ENCODE measurements at regions not wholly inside any gene's neighbourhood (a gene's known extent, or its start where the extent isn't known, plus 50 kb on each side); places are given as distances from the start of the nearest gene placed in this dataset.

DNA sequence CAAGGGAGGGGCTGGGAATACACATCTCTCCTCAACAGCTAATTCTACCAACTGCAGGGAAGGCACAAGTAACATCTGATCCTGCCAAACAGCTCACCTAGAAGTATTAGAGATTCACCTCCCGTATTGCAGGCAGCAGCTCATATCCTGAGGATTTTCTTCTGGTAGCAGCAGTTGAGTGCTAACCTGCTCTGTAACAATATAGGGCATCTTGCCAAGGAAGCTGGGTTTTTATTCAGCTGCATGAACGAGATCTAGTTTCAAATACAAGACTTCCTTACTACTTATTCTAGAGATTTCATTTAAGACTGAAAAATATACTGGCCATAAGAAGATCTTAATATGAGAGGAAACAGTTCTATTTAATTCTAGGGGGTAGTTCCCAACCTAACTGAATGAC lies 261.4 kb upstream of the USP15 start:
- H3K27me3 ChIP-seq (ENCODE audit: insufficient read depth, poor library complexity, severe bottlenecking): no peaks in the 10 kb centered on the region
- TF ChIP-seq, protein P1, sequence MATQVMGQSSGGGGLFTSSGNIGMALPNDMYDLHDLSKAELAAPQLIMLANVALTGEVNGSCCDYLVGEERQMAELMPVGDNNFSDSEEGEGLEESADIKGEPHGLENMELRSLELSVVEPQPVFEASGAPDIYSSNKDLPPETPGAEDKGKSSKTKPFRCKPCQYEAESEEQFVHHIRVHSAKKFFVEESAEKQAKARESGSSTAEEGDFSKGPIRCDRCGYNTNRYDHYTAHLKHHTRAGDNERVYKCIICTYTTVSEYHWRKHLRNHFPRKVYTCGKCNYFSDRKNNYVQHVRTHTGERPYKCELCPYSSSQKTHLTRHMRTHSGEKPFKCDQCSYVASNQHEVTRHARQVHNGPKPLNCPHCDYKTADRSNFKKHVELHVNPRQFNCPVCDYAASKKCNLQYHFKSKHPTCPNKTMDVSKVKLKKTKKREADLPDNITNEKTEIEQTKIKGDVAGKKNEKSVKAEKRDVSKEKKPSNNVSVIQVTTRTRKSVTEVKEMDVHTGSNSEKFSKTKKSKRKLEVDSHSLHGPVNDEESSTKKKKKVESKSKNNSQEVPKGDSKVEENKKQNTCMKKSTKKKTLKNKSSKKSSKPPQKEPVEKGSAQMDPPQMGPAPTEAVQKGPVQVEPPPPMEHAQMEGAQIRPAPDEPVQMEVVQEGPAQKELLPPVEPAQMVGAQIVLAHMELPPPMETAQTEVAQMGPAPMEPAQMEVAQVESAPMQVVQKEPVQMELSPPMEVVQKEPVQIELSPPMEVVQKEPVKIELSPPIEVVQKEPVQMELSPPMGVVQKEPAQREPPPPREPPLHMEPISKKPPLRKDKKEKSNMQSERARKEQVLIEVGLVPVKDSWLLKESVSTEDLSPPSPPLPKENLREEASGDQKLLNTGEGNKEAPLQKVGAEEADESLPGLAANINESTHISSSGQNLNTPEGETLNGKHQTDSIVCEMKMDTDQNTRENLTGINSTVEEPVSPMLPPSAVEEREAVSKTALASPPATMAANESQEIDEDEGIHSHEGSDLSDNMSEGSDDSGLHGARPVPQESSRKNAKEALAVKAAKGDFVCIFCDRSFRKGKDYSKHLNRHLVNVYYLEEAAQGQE (IDR thresholded peaks at IDR 0.05; ENCODE audit: insufficient replicate concordance, low read depth): no peak
- TF ChIP-seq, protein P2, sequence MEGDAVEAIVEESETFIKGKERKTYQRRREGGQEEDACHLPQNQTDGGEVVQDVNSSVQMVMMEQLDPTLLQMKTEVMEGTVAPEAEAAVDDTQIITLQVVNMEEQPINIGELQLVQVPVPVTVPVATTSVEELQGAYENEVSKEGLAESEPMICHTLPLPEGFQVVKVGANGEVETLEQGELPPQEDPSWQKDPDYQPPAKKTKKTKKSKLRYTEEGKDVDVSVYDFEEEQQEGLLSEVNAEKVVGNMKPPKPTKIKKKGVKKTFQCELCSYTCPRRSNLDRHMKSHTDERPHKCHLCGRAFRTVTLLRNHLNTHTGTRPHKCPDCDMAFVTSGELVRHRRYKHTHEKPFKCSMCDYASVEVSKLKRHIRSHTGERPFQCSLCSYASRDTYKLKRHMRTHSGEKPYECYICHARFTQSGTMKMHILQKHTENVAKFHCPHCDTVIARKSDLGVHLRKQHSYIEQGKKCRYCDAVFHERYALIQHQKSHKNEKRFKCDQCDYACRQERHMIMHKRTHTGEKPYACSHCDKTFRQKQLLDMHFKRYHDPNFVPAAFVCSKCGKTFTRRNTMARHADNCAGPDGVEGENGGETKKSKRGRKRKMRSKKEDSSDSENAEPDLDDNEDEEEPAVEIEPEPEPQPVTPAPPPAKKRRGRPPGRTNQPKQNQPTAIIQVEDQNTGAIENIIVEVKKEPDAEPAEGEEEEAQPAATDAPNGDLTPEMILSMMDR (IDR thresholded peaks at IDR 0.05; ENCODE audit: insufficient read depth, low read length): no peak
- TF ChIP-seq SPI1 (IDR thresholded peaks at IDR 0.05; ENCODE audit: borderline replicate concordance, low read depth): no peak
- no peak for TF ChIP-seq POLR2AphosphoS5 (IDR thresholded peaks at IDR 0.05; ENCODE audit: low read depth)
- no peak for DNase-seq (ENCODE audit: low read depth in 1 of 2, low spot score in 1 of 2)
- no peak overlapping the region for H3K27ac ChIP-seq (replicated peaks)
- H3K4me3 ChIP-seq (replicated peaks; ENCODE audit: insufficient read depth, low read length): no peak overlapping the region

DNA sequence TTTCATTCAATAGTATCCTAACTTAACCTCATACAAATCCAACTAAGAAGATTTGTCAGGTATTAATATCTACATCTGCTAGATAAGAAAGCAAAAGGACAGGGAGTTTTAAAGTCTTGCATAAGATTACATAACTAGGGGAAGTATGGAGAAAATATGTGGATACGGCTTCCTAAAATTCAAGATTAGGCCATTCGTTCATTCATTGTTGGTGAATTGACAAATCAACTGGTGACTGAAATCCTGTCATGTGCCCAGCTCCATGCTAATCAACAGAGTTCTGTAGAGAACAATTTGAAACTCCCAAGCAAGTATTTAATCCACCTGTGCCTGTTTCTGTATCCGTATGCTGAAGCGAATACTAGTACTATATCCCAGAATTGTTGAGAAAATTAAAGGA lies 260.9 kb upstream of the USP15 start:
- no peak for DNase-seq (ENCODE audit: low read depth in 1 of 2, low spot score in 1 of 2)
- no peak overlapping the region for H3K4me3 ChIP-seq (replicated peaks; ENCODE audit: insufficient read depth, low read length)
- H3K27me3 ChIP-seq (ENCODE audit: insufficient read depth, poor library complexity, severe bottlenecking): no peaks in the 10 kb centered on the region
- no peak overlapping the region for H3K27ac ChIP-seq (replicated peaks)
- TF ChIP-seq, protein P2 (IDR thresholded peaks at IDR 0.05; ENCODE audit: insufficient read depth, low read length): no peak
- TF ChIP-seq GABPA (IDR thresholded peaks at IDR 0.05; ENCODE audit: low read depth): no peak
- TF ChIP-seq, protein P1 (IDR thresholded peaks at IDR 0.05; ENCODE audit: insufficient replicate concordance, low read depth): no peak
- no peak for TF ChIP-seq POLR2AphosphoS5 (IDR thresholded peaks at IDR 0.05; ENCODE audit: low read depth)
- no peak for TF ChIP-seq SPI1 (IDR thresholded peaks at IDR 0.05; ENCODE audit: borderline replicate concordance, low read depth)

DNA sequence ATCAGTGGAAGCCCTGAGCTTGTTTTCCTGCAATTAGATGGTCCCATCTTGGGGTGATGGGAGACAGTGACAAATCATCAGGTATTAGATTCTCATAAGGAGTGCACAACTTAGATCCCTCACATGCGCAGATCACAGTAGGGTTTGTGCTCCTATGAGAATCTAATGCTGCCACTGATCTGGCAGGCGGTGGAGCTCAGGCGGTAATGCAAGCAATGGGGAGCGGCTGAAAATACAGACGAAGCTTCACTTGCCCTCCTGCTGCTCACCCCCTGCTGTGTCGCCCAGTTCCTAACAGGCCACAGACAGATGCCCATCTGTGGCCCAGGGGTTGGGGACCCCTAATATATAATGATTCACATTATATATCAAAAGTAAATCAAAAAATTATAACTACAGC lies 258.8 kb upstream of the USP15 start:
- peaks cover 2% of the 10 kb centered on the region for H3K27me3 ChIP-seq (ENCODE audit: insufficient read depth, poor library complexity, severe bottlenecking)
- no peak overlapping the region for H3K4me3 ChIP-seq (replicated peaks; ENCODE audit: insufficient read depth, low read length)
- no peak for DNase-seq (ENCODE audit: low read depth in 1 of 2, low spot score in 1 of 2)
- H3K27ac ChIP-seq (replicated peaks): no peak overlapping the region
- TF ChIP-seq GABPA (IDR thresholded peaks at IDR 0.05; ENCODE audit: low read depth): no peak
- no peak for TF ChIP-seq SPI1 (IDR thresholded peaks at IDR 0.05; ENCODE audit: borderline replicate concordance, low read depth)
- no peak for TF ChIP-seq POLR2AphosphoS5 (IDR thresholded peaks at IDR 0.05; ENCODE audit: low read depth)
- TF ChIP-seq, protein P2 (IDR thresholded peaks at IDR 0.05; ENCODE audit: insufficient read depth, low read length): no peak
- TF ChIP-seq, protein P1 (IDR thresholded peaks at IDR 0.05; ENCODE audit: insufficient replicate concordance, low read depth): no peak
